ENCODE measurements at regions not wholly inside any gene's neighbourhood (a gene's known extent, or its start where the extent isn't known, plus 50 kb on each side); places are given as distances from the start of the nearest gene placed in this dataset.
A peak's percentile ranks its signal among the peaks of the same experiment; 100 is the strongest.
"Not testable (repeated sequence)": the region's sequence is repeated elsewhere in the genome, so short reads cannot be mapped to it uniquely, and the experiment has no call there.

GRCh38 chr10:20614911-20615310, 282.2 kb downstream of the NEBL start:
- no peak for DNase-seq

DNA sequence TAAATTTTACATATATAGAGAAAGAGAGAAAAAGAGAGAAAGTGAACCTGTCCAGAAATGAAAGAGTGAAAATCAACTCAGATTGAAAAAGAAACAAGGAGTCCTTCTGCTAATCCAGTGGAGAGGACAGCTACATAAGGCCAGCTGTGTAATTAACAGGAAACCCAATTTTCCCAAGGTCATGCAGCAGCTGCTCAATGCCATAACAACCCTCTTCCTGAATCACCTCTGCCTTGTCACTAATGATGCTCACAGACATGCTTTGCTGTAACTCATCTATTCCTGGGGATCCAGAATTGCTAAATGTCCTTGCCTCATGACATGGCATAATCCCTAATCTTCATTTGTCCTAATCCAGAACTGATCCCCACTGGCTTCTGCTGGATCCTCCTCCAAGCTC, 288.6 kb downstream of the NEBL start:
- no peak for DNase-seq

DNA sequence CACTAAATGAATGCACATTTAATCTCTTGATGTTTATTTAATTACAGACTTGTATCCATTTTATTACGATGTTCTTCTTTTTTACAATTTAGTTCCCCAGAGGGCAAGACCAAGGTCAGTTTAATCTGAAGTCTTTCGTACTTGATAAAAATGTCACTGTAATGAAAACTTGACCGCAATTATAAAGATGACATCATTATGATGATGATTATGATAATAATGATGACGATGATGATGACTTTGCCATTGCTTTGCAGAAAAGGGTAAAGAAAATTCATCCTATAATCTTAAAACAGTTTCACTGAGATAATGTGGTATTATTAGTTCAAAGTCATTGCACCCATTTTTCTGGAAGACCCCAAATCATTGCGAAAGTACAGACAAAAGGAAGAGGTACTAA, 290.1 kb downstream of the NEBL start:
- no peak for DNase-seq

DNA sequence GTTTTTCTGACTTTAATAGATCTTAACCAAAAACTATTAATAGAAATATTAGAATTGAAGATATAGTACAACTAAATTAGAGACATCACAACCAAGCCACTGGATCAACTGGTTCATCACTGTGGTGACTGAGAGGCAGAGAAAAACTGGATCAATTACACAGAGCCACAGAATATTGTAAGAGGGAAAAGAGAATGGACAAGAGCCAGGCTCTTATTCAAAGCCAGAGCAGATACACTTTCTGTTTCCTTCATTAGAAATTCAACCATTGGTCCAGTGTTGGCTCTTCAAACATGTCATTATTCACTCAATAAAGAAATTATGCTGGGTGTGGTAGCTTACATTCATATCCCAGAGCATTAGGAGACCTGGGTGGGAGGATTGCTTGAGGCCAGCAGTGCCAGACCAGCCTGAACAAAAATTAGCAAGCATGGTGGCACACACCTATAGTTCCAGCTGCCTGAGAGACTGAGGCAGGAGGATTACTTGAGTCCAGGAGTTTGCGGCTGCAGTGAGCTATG, 295.1 kb downstream of the NEBL start:
- no peak for DNase-seq

GRCh38 chr10:20598590-20598989, 298.5 kb downstream of the NEBL start:
- peak; percentile 96 for DNase-seq

GRCh38 chr10:20596911-20597310, 300.2 kb downstream of the NEBL start:
- DNase-seq, result peak; percentile 88

DNA sequence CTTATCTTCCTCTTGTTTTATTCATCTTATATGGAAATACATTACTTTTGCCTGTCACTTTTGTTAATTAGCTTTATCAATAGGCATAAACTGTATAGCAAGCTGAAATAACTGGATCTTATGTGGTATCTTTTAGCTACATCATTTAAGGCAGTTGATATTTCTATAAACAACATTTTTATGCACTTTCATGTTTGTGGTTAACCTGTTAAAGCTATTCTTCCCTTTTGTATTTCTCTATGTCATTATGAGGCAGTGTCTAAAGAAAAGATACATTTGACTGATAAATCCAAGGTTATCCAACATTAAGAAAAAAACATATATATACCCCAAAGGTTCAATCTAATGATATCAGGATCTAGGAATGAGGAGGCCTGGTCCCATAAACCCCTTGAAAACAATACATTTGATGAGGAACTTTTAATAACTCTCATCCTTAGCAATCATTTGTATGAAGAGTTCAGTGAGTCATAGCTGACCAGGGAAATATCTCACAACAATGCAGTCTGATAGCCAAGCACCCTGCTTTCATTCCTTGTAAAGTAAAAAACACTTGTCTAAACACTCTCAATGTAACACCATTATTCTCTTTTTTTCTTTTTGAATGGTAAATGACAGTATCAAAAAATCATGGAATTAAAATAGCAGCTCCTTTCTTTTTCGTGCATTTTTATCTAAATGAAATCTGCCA, 300.9 kb downstream of the NEBL start:
- peak; percentile 73 for DNase-seq

DNA sequence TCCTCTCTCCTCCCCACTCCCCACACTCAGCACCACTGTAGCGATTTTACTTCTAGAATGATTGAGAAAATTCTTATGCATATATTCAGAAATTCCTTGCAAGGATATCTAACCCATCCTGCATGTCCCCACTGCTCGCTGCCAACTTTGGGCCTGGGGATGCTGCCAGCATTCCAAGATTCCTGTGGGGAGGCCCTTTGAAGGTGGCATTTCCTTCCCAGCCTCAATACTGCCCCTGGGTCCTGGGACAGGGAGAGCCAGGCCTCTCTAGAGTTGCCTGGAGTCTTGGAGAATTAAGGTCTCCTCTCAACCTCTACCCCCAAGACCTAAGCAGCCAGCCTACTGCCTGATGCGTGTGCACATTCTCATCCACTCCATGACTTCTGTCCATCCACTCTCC, 303.5 kb downstream of the NEBL start:
- peak; percentile 79 for DNase-seq

DNA sequence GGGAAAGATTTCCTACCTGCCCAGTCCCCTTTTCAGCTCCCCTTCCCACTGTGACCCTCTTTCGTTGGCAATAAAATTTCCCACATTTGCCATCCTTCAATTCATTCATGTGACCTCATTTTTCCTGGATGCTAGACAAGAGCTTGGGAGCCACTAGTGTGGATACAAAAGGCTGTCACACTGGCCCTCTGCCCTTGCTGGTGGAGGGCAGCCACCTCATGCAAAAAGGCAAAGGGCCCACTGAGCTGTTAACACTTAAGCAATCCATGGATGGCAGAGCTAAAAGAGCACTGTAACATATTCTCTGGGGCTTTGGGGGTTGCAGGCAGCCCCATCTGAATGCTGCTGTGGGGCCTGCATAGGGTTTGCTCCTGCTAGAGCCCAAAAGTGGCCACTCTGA, 315.1 kb downstream of the NEBL start:
- DNase-seq, result no peak

- DNase-seq, result no peak
Measured at GRCh38 chr10:20573924-20574323, 323.2 kb downstream of the NEBL start.

DNA sequence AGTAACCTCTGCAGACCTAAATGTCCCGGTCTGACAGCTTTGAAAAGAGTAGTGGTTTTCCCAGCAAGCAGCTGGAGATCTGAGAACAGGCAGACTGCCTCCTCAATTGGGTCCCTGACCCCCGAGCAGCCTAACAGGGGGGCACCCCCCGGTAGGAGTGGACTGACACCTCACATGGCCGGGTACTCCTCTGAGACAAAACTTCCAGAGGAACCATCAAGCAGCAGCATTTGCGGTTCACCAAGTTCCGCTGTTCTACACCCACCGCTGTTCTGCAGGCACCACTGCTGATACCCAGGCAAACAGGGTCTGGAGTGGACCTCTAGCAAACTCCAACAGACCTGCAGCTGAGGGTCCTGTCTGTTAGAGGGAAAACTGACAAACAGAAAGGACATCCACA, 341.1 kb downstream of the NEBL start:
- DNase-seq, result not testable (repeated sequence)

GRCh38 chr10:20552382-20552781, 344.7 kb downstream of the NEBL start:
- DNase-seq, result no peak

GRCh38 chr10:20551761-20552160, 345.4 kb downstream of the NEBL start:
- no peak for DNase-seq

DNA sequence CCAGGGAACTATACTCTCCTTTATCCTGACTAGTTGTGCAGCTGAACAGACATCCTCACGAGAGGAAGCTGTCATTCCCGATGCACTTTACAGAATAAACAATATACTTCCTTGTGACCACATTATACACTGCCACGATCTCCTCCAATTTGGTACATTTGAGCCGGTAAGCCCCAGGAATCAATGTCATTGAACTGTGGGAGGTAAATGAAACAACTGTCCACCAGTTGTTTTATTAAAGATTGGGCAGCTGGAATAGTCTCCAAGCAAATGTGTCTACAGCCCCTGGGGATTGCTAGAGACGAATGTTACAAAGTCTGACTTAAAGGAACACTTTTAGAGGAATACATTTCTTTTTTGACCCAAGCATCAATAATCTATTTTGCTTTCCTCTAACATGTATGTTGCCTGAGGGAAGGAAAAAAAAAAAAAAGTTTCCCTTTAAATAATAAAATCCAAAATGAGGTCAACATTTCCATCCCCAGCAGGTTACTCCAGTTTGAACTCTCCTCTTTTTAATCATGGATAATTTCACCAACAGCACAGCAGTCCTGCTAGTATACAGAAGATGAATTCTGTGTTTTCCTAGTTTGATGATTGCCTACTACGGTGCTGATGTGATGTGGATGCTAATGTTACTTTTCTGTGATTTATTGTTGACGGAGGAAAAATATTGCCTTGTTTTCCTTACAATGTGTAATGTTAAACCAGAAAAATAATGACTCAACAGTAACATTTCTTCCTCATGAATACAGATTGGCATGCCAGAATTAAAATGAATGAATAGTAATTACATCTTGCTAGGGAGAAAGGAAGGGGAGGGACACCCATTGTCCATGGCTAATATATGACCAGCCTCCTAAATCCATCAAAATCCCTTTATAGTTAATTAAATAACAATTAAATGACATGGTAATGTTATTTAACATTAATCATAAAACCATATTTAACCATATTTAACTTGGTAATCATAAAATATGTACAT, 360.9 kb downstream of the NEBL start:
- DNase-seq, result no peak

GRCh38 chr10:20531241-20531883, 365.7 kb downstream of the NEBL start:
- not testable (repeated sequence) for DNase-seq

- DNase-seq, result no peak
Measured at GRCh38 chr10:20521186-20521585, 375.9 kb downstream of the NEBL start.

DNA sequence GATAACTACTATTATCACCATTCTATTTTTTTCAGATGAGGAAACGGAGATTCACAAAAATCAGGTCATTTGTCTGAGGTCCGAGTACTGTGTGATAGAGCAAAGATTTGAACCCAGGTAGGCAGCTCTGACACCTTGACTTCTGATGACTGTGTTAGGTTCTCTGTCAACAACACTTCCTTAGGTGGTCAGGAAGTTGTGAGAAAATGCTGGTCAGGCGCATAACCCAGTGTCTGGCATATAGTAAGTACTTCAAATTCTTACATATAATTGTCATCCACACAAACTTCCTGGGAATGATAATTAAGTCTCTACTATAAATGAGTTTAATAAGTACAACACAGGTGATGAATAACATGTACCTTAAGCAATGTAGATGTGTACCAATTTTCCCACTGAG, 381.5 kb downstream of the NEBL start:
- DNase-seq, result no peak

- no peak for DNase-seq
Measured at GRCh38 chr10:20512631-20513030, 384.5 kb downstream of the NEBL start.

DNA sequence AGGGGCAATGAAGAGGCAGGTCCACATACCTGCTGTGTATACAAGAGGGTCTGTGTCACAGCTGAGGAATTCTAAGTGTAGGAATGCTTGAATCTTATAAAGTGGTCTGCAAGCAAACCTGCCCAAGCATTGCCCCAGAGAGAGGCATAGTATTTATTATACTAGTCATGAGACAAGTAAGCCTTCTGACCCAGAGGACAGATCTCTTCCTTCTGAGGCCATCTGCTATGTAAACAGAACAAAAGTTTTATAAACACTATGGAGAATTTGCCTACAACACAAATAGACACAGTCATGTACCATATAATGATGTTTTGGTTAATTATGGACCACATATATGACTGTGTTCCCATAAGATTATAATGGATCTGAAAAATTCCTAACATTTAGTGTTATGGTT, 388.2 kb downstream of the NEBL start:
- DNase-seq, result no peak

- DNase-seq, result no peak
Measured at GRCh38 chr10:20502903-20503585, 394.1 kb downstream of the NEBL start.

- peak; percentile 50 for DNase-seq
Measured at GRCh38 chr10:20494474-20494873, 402.6 kb downstream of the NEBL start.

DNA sequence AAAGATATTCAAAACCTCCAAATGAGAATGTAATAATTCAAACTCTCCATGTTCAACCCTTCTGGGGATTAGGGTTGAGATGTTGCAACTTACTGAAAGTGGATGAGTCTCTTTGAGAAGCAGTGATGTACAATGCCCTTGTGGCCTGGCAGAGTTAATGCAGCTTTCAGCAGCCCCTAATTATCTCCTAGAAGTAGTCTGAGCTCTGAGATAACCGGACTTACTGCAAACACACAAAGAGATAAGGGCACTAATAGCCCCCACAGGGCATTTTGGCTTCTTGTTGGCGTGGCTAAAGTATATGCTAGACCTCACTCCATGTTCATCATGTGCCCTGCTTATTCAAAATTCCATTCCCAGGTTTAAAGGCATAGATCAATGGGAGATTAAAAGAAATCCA, 404.7 kb downstream of the NEBL start:
- DNase-seq, result no peak
